Skin epidermis (tissue), 12 donors: ENCODE measurements at regions not wholly inside any gene's neighbourhood (a gene's known extent, or its start where the extent isn't known, plus 50 kb on each side); places are given as distances from the start of the nearest gene placed in this dataset.
"Not testable (repeated sequence)": the region's sequence is repeated elsewhere in the genome, so short reads cannot be mapped to it uniquely, and the experiment has no call there.

ENCODE experiments used
- H3K27ac ChIP-seq, 21 experiments: fragments of 200-600 bp; sonication (generic) in 11 of 21; one replicate each; pipeline ENCODE4 v1.5.0; 2020; ENCODE audit warnings: mild to moderate bottlenecking in 3 of 21, inconsistent platforms in 2 of 21, moderate library complexity in 2 of 21
- H3K4me3 ChIP-seq, 7 experiments: fragments of 200-600 bp; sonication (generic) in 2 of 7; one replicate each; pipeline ENCODE4 v1.5.0; 2020; ENCODE audit warnings: inconsistent platforms in 2 of 7, mild to moderate bottlenecking in 2 of 7, moderate library complexity in 1 of 7

GRCh38 chr14:105668471-105669230, 142.3 kb downstream of the TMEM121 start:
- not testable (repeated sequence) for H3K4me3 ChIP-seq, H3K27ac ChIP-seq

GRCh38 chr14:105669231-105669610, 142.8 kb downstream of the TMEM121 start:
- H3K27ac ChIP-seq, H3K4me3 ChIP-seq: not testable (repeated sequence)

- H3K27ac ChIP-seq, H3K4me3 ChIP-seq: not testable (repeated sequence)
Observed at GRCh38 chr14:105669646-105670045, 143.3 kb downstream of the TMEM121 start.

GRCh38 chr14:105672450-105673200, 146.2 kb downstream of the TMEM121 start:
- not testable (repeated sequence) for H3K27ac ChIP-seq

GRCh38 chr14:105675433-105675832, 149.1 kb downstream of the TMEM121 start:
- not testable (repeated sequence) for H3K4me3 ChIP-seq, H3K27ac ChIP-seq

More at GRCh38 chr14:105672450-105673200, 146.2 kb downstream of the TMEM121 start:
- H3K4me3 ChIP-seq = not testable (repeated sequence)

- not testable (repeated sequence) for H3K27ac ChIP-seq
Observed at GRCh38 chr14:105675905-105676670, 149.7 kb downstream of the TMEM121 start.

GRCh38 chr14:105678057-105678456, 151.7 kb downstream of the TMEM121 start:
- H3K27ac ChIP-seq, H3K4me3 ChIP-seq: not testable (repeated sequence)

More at GRCh38 chr14:105675905-105676670, 149.7 kb downstream of the TMEM121 start:
- not testable (repeated sequence) for H3K4me3 ChIP-seq

GRCh38 chr14:105678996-105679958, 152.9 kb downstream of the TMEM121 start:
- not testable (repeated sequence) for H3K4me3 ChIP-seq, H3K27ac ChIP-seq

- peak overlapping the region in 1 of 21 experiments; percentile 19 for H3K27ac ChIP-seq
- not testable (repeated sequence) for H3K4me3 ChIP-seq
Observed at GRCh38 chr14:105679959-105680735, 153.8 kb downstream of the TMEM121 start.

- H3K4me3 ChIP-seq, H3K27ac ChIP-seq: not testable (repeated sequence)
Observed at GRCh38 chr14:105680736-105681098, 154.3 kb downstream of the TMEM121 start.

GRCh38 chr14:105681606-105682185, 155.3 kb downstream of the TMEM121 start:
- H3K27ac ChIP-seq, H3K4me3 ChIP-seq: not testable (repeated sequence)

GRCh38 chr14:105682442-105682841, 156.1 kb downstream of the TMEM121 start:
- H3K4me3 ChIP-seq = not testable (repeated sequence)
- peak overlapping the region in 1 of 21 experiments; percentile 39 for H3K27ac ChIP-seq

- no peak overlapping the region for H3K4me3 ChIP-seq
- peak overlapping the region in 1 of 21 experiments; percentile 39 for H3K27ac ChIP-seq
Observed at GRCh38 chr14:105682956-105683570, 156.7 kb downstream of the TMEM121 start.

GRCh38 chr14:105684056-105684455, 157.7 kb downstream of the TMEM121 start:
- not testable (repeated sequence) for H3K27ac ChIP-seq, H3K4me3 ChIP-seq

GRCh38 chr14:105684597-105684996, 158.2 kb downstream of the TMEM121 start:
- H3K27ac ChIP-seq = not testable (repeated sequence)

GRCh38 chr14:105685003-105685402, 158.6 kb downstream of the TMEM121 start:
- H3K4me3 ChIP-seq = no peak overlapping the region
- peak overlapping the region in 1 of 21 experiments; percentile 44 for H3K27ac ChIP-seq

More at GRCh38 chr14:105684597-105684996, 158.2 kb downstream of the TMEM121 start:
- H3K4me3 ChIP-seq = not testable (repeated sequence)

- not testable (repeated sequence) for H3K4me3 ChIP-seq
- H3K27ac ChIP-seq = peak overlapping the region in 1 of 21 experiments; percentile 44
Observed at GRCh38 chr14:105685605-105686004, 159.2 kb downstream of the TMEM121 start.

GRCh38 chr14:105686050-105686449, 159.7 kb downstream of the TMEM121 start:
- H3K27ac ChIP-seq, H3K4me3 ChIP-seq: not testable (repeated sequence)
